Keratinocyte (primary cell): ENCODE measurements at regions not wholly inside any gene's neighbourhood (a gene's known extent, or its start where the extent isn't known, plus 50 kb on each side); places are given as distances from the start of the nearest gene placed in this dataset.

ENCODE experiments used
- CTCF ChIP-seq, 3 experiments: IDR thresholded peaks in 1 of 3; conservative IDR thresholded peaks in 1 of 3; optimal IDR thresholded peaks in 1 of 3; 2 replicates in 2 of 3; 3 replicates in 1 of 3; pipeline versions ENCODE3 to v1.5.1; 2011; ENCODE audit warnings: low read length in 3 of 3, mild to moderate bottlenecking in 3 of 3, moderate library complexity in 2 of 3, control low read depth in 1 of 3, inconsistent platforms in 1 of 3; ENCODE audit not compliant: insufficient read depth in 2 of 3; ENCODE audit errors: extremely low read depth in 1 of 3
- EZH2 ChIP-seq: IDR thresholded peaks from one replicate; pipeline ENCODE4 v1.6.1; 2012; ENCODE audit warnings: inconsistent platforms, mild to moderate bottlenecking, low read length, moderate library complexity

DNA sequence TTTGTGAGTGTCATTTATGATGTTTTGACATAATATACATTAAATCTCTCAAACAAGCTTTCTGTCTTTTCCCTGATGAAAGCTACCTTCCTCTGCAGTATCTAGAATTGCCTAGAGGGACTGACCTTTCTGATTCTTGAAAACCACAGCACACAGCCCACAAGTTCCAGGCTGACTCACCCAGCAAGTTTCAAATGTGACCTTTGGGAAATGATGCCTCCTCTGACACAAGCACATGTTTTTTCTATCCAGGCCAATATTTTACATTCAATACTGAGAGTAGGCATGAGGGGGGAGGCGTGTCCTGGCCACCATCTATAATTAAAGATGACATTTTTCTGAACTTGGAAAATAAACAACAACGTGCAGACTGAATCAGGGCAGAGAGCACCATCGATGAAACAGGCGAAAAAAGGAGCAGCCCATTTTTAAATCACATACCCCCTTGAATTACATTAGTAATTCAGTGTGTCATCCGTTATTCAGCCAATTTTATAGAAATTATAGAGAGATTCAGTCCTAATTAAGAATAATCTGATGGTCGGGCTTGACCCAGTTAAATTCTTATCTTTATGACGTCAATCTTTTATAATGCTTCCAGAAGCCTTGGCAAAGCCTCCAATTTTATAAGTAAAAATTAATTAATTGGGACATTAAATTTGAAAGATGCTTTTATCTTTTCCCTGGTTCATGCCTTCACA lies 292.6 kb upstream of the CDH11 start:
- TF ChIP-seq CTCF (optimal IDR thresholded peaks at IDR 0.05 in 1 of 3, IDR thresholded peaks at IDR 0.05 in 1 of 3, conservative IDR thresholded peaks at IDR 0.05 in 1 of 3; ENCODE audit: extremely low read depth in 1 of 3, insufficient read depth in 2 of 3, low read length in 3 of 3) (no peak), EZH2 (no peak)
